Subcutaneous abdominal adipose tissue (tissue), 5 donors: ENCODE measurements at regions not wholly inside any gene's neighbourhood (a gene's known extent, or its start where the extent isn't known, plus 50 kb on each side); places are given as distances from the start of the nearest gene placed in this dataset.

Source experiments
- H3K27ac ChIP-seq: one replicate; pipeline ENCODE4 v1.7.0; 2013; ENCODE audit warnings: low read depth, mild to moderate bottlenecking, inconsistent platforms, low read length, moderate library complexity
- H3K27me3 ChIP-seq, 5 donors: one replicate each; pipeline ENCODE4 v1.7.0; 2013; ENCODE audit warnings: low read length in 5 of 5, inconsistent platforms in 1 of 5; ENCODE audit not compliant: control insufficient read depth in 5 of 5, insufficient read depth in 4 of 5
- H3K36me3 ChIP-seq, 5 donors: one replicate each; pipeline ENCODE4 v1.7.0; 2013; ENCODE audit warnings: low read length in 5 of 5; ENCODE audit not compliant: control insufficient read depth in 5 of 5, insufficient read depth in 5 of 5
- H3K4me1 ChIP-seq, 5 donors: one replicate each; pipeline ENCODE4 v1.7.0; 2013; ENCODE audit warnings: low read length in 5 of 5, mild to moderate bottlenecking in 3 of 5, moderate library complexity in 1 of 5; ENCODE audit not compliant: control insufficient read depth in 5 of 5, insufficient read depth in 5 of 5
- H3K4me3 ChIP-seq, 5 donors: one replicate each; pipeline ENCODE4 v1.7.0; 2013; ENCODE audit warnings: low read length in 5 of 5, low read depth in 1 of 5
- H3K9ac ChIP-seq, 5 donors: one replicate each; pipeline ENCODE4 v1.7.0; 2013; ENCODE audit warnings: low read length in 5 of 5, mild to moderate bottlenecking in 4 of 5, moderate library complexity in 3 of 5
- H3K9me3 ChIP-seq, 5 donors: one replicate each; pipeline ENCODE4 v1.7.0; 2013; ENCODE audit warnings: low read length in 5 of 5; ENCODE audit not compliant: control insufficient read depth in 5 of 5
- donor health status: healthy.
- donor health status: healthy.
- donor health status: healthy.
- donor health status: healthy.
- donor health status: healthy.

DNA sequence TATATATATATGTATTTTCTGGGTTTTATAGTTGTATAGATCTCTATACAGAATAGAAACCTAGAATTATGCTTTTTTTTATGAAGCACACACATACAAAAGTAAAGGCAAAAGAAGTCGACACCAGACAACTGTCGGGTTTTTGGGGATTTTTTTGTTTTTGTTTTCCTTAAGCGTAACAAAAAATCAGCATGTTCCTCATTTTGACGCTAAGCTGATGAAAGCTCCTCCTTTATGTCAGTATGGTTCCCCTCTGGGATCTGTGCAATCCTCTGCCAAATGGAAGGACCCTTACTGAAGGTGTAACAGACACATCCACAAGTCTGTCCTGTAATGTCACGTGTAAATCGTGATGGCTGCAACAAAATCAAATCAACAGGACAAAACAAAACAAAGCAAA lies 226.2 kb downstream of the RHOU start:
- no peaks in the 10 kb centered on the region for H3K27me3 ChIP-seq
- H3K36me3 ChIP-seq, result no peaks in the 10 kb centered on the region
- no peak overlapping the region for H3K27ac ChIP-seq
- no peak overlapping the region for H3K9ac ChIP-seq
- H3K4me3 ChIP-seq, result no peak overlapping the region
- H3K9me3 ChIP-seq, result no peaks in the 10 kb centered on the region
- peaks cover 0 to 14% (median 9%) of the 10 kb centered on the region in 5 donors for H3K4me1 ChIP-seq

DNA sequence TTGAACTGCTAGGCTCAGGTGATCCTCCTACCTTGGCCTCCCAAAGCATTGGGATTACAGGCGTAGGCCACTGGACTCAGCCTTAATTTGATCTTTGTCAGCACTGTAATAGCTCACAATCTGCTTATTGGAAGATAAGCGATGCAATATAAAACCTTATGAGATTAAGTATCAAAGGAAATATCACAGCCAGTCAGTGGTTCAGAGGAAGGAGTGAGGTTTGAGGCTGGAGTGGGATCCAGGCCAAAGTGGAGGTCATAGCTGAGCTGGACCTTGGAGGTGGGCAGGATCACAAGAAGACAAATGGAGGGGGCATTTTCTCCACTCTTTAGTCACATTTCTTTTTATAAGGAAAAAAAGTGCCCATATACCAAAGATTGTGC lies 228.5 kb downstream of the RHOU start:
- H3K27ac ChIP-seq, result no peak overlapping the region
- H3K36me3 ChIP-seq, result no peaks in the 10 kb centered on the region
- no peaks in the 10 kb centered on the region for H3K9me3 ChIP-seq
- H3K27me3 ChIP-seq, result no peaks in the 10 kb centered on the region
- H3K9ac ChIP-seq, result no peak overlapping the region
- H3K4me3 ChIP-seq, result no peak overlapping the region
- peaks cover 0 to 6% (median 0%) of the 10 kb centered on the region in 5 donors for H3K4me1 ChIP-seq

DNA sequence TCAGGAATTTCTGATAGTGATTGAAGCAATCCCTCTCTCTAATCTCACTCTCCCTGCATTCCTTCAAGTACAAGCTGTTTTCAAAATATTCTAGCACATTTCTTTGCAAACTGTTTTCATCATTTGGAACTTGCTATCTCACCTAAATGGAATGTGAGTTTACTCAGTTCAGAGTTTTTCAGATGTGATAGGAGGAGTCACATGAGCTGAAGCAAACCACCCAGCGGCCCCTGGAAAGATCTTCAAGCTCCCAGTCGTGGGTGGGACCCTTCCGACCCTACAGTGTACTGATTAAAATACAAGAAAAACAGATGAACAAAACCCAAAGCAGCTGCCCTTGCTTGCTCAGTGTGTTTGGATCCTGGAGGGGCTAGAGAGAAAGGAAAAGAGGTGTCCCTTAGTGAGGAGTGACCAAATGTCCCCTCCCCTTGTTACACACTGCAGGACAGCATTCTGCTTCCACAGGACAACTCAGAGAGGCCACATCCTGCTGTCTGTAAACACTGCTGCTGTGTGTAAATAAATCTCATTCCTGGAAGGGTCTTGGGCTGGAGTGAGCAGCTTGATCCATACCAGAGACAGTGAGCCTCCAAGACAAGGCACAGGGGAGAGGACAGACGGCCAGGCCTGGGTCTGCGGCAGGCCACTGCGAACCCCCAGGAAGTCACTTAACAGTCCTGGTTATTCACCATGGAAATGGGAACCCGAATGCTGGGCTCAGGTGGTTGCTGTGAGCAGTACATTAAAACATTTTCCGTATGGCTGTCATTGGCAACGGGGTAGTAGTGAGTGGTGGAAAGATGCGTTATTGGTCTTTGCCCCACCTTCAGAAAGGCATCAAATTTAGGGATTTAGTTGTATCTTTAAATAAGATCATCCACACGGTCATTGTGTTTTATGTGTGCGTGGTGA lies 229.2 kb downstream of the RHOU start:
- peaks cover 0 to 6% (median 0%) of the 10 kb centered on the region in 5 donors for H3K4me1 ChIP-seq
- no peaks in the 10 kb centered on the region for H3K9me3 ChIP-seq
- H3K4me3 ChIP-seq, result no peak overlapping the region
- H3K27me3 ChIP-seq, result no peaks in the 10 kb centered on the region
- H3K36me3 ChIP-seq, result no peaks in the 10 kb centered on the region
- H3K27ac ChIP-seq, result no peak overlapping the region
- H3K9ac ChIP-seq, result no peak overlapping the region

DNA sequence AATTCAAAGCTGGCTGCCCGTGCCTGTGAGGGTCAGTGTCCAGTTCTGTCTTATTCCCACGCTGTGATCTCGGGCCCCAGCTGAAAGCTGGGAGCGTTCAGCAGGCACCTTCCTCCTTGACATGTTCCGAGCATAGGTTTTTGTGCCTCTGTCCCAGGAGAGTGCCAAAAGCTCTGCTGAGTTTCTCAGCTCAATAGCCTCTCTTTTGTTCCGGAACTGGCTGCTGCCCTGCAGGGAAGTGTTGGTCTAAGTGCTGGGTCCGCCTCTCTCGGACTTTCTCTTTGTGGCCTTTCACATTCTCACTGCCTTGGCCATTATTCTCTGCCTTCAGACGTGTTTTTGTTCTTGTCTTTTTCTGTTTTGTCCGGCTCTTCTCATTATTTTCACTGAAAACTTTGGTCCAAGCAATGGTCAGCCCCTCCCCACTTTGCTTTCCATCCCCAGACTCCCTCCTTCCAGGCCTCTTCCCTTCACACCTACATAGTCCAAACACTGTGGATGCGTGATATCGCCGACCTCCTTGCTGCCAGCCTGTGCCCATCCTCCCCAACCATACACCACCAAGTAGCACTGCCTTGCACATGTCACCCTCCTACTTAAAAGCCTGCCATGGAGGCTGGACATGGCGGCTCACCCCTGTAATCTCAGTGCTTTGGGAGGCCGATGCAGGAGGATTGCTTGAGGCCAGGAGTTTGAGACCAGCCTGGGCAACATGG lies 233.8 kb downstream of the RHOU start:
- H3K4me3 ChIP-seq, result peak overlapping the region in 2 of 5 donors; percentile 32 to 52
- H3K27me3 ChIP-seq, result no peaks in the 10 kb centered on the region
- peaks cover 0 to 8% (median 0%) of the 10 kb centered on the region in 5 donors for H3K4me1 ChIP-seq
- H3K27ac ChIP-seq, result no peak overlapping the region
- no peak overlapping the region for H3K9ac ChIP-seq
- no peaks in the 10 kb centered on the region for H3K36me3 ChIP-seq
- H3K9me3 ChIP-seq, result no peaks in the 10 kb centered on the region

DNA sequence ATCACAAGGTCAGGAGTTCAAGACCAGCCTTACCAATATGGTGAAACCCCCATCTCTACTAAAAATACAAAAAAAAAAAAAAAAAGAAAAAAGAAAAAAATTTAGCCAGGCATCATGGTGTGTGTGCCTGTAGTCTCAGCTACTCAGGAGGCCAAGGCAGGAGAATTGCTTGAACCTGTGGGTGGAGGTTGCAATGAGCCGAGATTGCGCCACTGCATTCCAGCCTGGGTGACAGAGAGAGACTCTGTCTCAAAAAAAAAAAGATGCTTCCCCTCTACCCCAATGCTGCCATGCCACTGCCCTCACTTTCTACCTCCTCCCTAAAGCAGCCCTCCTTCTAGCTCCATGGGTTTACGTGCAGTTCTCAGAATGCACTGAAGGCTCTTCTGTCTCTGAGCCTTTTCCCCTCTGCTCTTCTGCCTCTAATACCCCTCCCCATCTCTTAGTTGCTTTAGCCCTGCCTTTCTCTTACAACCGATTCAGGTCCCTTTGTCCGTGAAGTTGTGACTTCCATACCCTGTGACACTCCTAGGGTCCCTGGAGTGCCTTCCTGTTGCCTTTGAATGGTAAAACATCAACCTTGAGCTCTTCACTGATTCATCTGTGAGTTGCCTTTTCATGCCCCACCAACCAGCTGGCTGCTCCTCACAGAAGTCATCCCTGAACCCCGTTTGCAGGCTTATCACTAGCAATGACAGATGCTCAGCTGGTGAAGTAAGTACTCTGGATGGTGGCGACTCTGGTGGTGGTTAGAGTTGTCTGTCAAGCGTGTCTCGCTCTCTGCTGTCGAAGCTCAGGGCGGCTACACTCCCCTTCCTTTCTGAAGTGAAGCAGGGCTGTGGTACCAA lies 234.9 kb downstream of the RHOU start:
- Histone ChIP-seq H3K27ac (no peak overlapping the region), H3K4me3 (no peak overlapping the region), H3K27me3 (no peaks in the 10 kb centered on the region), H3K9me3 (no peaks in the 10 kb centered on the region), H3K9ac (no peak overlapping the region), H3K4me1 (peaks cover 0 to 5% (median 2%) of the 10 kb centered on the region in 5 donors), H3K36me3 (no peaks in the 10 kb centered on the region)

DNA sequence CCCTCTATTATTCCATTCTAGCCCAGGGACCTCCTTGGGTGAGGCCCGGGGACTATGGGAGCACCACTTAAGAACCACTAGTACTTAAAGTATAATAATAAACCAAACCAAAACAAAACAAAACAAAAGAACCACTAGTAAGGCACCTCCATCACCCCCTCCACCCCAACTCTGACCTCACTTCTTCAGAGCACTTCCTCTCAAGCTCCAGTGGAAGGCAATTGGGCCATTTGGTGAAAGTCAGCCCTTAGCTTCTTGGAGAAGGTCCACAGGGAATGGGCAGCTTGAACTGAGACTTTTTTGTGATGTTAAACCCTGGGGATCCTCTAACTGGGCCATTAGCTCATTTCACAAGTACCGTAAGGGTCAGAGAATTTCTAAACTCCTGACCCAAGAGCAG lies 237.3 kb downstream of the RHOU start:
- H3K36me3 ChIP-seq, result no peaks in the 10 kb centered on the region
- no peak overlapping the region for H3K27ac ChIP-seq

DNA sequence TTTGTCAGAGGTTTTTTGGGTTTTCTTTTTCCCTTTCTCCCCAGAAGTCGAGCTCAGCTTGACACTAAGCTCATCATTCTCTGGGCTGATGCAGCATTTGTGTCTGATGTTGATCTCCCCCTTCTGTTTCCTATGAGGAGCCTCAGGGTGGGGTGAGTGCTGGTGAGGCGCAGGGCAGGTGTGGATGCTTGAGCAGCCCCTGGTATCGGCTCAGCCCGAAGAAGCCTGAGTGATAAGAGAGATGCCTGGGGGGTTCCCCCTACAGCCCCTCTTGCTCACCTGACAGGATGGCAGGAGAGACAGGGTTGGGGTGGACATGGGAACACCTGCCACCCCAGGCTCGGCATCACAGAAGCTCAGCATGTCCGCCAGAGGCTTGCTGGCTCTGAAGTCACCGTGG lies 239.0 kb downstream of the RHOU start:
- H3K9ac ChIP-seq, result no peak overlapping the region
- no peaks in the 10 kb centered on the region for H3K9me3 ChIP-seq
- H3K27ac ChIP-seq, result no peak overlapping the region
- H3K4me3 ChIP-seq, result no peak overlapping the region
- H3K36me3 ChIP-seq, result no peaks in the 10 kb centered on the region
- H3K27me3 ChIP-seq, result no peaks in the 10 kb centered on the region
- H3K4me1 ChIP-seq, result peaks cover 10 to 15% (median 11%) of the 10 kb centered on the region in 5 donors

More for the DNA sequence above, 237.3 kb downstream of the RHOU start:
- Histone ChIP-seq H3K9ac (no peak overlapping the region), H3K4me1 (peaks cover 0 to 5% (median 2%) of the 10 kb centered on the region in 5 donors), H3K4me3 (no peak overlapping the region), H3K27me3 (no peaks in the 10 kb centered on the region), H3K9me3 (no peaks in the 10 kb centered on the region)

DNA sequence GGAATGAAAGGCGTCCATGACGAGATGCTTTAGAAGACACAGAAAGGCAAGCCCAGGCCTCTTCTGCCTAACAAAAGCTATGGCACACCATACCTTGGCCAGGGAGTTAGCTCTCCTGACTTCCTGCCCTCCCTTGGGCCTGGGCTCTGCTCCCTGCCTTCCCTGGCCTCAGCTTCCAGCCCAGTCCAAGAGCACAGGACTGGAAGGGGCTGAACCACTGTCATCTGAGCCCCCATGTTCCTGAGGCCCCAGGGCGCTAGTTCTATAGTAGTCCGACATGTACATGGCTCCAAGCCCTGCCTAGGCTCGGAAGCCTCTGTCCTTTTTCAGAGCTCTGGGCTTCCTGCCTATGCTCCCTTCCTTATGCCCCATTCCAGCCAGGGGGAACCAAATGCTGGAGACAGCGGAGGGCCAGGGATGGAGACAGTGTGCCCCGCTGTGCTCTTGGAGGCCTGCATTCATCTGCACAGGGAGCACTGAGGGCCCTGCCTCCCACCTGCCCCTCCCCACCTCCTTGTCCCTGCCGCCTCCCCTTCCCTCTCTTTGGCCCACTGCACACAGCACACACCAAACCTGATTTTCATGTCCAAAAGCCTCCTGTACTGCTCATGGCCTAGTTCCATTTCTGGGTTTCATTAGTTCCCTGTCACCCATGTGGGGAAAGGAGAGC lies 240.1 kb downstream of the RHOU start:
- Histone ChIP-seq H3K4me1 (peaks cover 11 to 24% (median 13%) of the 10 kb centered on the region in 5 donors), H3K27me3 (no peaks in the 10 kb centered on the region), H3K9ac (no peak overlapping the region), H3K4me3 (no peak overlapping the region), H3K27ac (no peak overlapping the region), H3K9me3 (no peaks in the 10 kb centered on the region), H3K36me3 (no peaks in the 10 kb centered on the region)

DNA sequence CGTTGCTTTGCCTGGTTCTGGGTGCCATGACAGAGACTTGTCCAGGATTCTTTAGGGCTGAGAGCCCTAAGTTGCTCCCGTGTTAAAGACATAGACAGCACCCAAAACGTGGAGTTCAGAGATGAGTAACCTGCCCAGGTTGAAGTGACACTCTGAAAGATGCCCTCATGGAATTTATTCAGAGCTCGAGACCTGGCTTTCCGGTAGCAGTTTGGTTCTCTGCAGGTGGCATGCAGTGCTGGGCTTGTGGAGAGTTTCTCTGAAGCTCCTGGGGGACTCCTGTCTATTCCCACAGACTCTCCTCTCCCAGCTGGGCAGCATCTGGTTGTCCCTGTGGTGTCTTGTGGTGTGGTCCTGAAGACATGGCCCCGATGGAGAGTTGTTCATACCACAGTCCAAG lies 241.0 kb downstream of the RHOU start:
- no peaks in the 10 kb centered on the region for H3K36me3 ChIP-seq
- no peak overlapping the region for H3K9ac ChIP-seq
- H3K4me3 ChIP-seq, result no peak overlapping the region
- H3K9me3 ChIP-seq, result no peaks in the 10 kb centered on the region
- no peak overlapping the region for H3K27ac ChIP-seq
- H3K4me1 ChIP-seq, result peaks cover 11 to 21% (median 13%) of the 10 kb centered on the region in 5 donors
- no peaks in the 10 kb centered on the region for H3K27me3 ChIP-seq
